Limb (tissue), 2 donors: ENCODE measurements at regions not wholly inside any gene's neighbourhood (a gene's known extent, or its start where the extent isn't known, plus 50 kb on each side); places are given as distances from the start of the nearest gene placed in this dataset.
A peak's percentile ranks its signal among the peaks of the same experiment; 100 is the strongest.
"Not testable (repeated sequence)": the region's sequence is repeated elsewhere in the genome, so short reads cannot be mapped to it uniquely, and the experiment has no call there.

ENCODE experiments used
- DNase-seq, 2 donors: peaks; one replicate each; pipeline ENCODE4 v3.0.0-alpha.2; 2016; ENCODE audit errors: extremely low spot score in 2 of 2

DNA sequence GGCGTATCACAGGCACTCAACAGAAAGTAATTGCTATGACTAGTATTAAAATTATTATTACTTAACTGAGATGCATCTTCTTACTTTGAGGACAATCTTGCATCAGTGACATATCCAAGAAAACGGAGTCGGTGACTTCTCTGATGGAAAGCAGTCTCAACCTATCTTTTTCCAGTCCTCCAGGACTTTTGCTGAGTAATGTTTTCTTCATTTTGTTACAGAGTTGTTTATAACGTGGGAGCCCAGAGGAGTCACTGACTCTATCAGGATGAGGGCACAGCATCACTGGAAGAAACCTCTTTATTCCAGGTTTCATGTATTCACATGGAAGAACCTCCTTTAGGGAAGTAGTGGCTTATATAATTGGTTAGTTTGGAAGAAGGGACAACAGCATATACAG, 51.5 kb upstream of the MELK start:
- DNase-seq, result no peak

DNA sequence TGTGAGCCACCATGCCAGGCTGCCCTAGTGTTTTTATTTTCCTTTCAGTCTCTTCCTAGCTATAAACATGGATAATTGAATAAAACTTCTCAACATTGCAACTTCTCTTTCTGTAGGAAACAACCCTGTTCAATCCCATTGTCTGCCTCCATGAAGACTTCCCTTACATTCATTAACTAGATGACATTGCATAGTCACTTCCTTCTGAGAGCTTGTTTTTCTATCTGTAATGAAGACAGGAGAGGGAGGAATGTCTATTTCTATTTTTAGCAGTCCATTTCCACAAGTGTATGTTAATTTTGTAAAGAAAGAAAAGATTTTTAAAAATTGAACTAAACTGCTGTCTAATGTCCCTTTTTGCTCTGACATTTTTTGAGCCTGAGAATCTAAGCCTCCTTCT, 55.6 kb upstream of the MELK start:
- no peak for DNase-seq

DNA sequence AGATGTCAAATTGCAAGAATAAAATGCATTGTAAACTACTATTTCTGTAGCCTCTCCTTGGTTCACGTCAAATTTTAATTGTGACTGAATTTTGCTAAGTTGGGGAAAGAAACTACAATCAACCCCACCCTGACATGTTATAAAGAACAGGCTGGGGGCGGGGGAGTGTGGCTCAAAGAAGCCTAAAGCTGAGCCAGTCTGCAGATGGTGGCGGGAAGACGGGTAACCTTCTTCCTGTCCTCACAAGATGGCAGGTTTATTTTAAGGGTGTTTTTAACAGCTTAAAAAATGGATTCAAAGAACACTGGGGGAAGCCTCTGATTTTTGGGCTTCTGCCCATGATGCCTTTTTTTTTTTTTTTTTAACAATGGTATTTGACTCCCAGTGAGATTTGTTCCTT, 68.5 kb upstream of the MELK start:
- no peak for DNase-seq

DNA sequence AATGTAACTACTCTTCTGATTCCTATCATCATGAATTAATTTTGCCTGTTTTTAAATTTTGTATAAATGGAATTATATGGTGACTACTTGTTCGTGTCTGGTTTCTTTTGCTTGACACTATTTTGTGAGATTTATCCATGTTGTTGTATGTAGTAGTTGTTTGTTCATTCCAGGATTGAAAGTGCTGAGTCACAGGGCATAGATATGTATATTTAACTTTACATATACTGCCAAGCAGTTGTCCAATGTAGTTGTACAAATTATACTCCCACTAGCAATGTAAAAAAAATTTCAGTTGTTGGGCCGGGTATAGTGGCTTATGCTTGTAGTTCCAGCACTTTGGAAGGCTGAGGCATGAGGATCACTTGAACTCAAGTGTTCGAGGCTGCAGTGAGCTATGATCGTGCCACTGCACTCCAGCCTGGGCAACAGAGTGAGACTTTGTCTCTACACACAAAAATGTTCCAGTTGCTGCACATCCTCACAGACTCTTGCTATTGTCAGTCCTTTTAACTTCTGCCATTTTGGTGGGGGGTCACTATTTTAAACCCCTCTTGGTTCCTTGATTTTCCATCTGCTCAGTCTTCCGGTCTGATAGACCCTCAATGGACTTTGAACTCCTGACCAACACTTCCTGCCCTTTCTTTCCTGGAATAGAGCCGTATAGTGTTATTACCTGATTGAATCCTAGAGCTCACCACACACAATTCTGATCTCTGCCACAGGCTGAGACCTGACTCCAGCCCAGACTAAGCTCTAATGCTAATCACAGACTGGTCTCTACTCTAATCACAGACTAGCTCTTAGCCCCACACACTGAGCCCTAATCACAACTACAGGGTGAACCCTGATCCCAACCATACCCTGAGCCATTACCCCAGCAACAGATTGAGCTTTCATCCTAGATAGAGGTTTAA, 69.3 kb upstream of the MELK start:
- no peak for DNase-seq

DNA sequence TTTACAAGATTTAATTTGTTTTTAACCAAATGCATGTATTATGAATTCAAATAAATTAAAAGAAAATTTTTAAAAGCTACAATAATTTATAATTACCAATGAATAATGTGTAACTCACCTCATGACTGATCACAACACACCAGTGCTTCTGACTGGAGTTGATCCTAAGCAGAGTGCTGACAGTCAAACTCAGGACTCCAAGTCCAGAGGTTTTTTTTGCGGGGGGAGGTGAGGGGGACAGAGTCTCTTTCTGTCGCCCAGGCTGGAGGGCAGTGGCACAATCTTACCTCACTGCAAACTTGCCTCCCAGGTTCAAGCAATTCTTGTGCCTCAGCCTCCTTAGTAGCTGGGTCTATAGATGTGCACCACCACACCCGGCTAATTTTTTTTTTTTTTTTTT, 71.0 kb upstream of the MELK start:
- DNase-seq, result no peak

DNA sequence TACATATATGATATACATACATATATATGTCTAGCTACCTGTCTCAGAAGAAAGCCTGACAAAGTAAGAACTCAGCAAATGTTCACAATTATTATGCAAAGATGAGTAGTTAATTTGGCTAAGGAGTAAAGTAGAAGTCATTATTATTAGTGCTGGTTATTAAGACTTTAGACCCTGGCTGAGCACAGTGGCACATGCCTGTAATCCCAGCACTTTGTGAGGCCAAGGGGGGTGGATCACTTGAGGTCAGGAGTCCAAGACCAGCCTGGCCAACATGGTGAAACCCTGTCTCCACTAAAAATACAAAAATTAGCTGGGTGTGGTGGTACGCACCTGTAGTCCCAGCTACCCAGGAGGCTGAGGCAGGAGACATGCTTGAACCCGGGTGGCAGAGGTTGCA, 71.8 kb upstream of the MELK start:
- not testable (repeated sequence) for DNase-seq

DNA sequence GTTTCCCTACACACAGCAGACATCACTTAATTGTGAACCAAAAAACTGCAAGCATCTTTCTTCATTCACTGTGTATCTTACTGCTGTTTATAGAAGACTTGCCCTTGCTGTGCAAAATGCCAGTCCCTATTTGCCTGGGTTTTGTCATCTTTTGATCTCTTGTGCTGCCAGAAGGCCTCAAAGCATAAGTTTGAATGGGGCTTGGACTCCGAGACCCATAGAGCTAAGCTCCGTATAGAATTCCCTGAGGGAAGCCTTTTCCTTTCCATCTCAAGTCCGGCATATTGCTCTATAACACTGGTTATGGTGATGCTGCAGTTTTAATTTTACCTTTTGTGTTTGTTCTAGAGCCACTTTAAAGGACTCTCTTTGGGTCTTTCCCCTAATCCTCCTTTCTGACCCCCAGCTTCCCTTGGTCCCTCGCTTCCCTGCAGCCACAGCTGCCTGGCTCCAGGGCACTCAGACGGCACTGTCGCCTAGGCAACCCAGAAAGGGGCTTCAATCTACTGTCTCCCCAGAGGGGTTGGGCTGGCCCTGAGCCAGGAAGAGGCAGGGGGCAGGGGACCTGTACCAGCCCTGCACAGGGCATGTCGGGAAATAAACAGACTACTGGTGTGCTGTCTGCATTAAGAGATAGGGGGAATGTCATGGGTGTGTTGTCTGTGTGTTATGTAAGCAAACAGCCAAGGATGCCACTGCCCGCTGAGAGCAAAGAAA, 73.4 kb upstream of the MELK start:
- DNase-seq, result peak in 1 of 2 donors; percentile 85

DNA sequence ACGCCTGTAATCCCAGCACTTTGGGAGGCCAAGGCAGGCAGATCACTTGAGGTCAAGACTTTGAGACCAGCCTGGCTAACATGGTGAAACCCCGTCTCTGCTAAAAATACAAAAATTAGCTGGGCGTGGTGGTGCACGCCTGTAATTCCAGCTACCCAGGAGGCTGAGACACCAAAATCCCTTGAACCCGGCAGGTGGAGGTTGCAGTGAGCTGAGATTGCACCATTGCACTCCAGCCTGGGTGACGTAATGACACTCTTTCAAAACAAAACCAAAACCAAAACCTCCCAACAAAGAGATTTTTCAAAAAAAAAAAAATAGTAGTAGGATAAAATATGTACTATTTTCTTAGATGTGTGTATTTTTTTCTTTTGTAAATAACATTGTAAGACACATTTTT, 79.1 kb upstream of the MELK start:
- DNase-seq, result not testable (repeated sequence)

DNA sequence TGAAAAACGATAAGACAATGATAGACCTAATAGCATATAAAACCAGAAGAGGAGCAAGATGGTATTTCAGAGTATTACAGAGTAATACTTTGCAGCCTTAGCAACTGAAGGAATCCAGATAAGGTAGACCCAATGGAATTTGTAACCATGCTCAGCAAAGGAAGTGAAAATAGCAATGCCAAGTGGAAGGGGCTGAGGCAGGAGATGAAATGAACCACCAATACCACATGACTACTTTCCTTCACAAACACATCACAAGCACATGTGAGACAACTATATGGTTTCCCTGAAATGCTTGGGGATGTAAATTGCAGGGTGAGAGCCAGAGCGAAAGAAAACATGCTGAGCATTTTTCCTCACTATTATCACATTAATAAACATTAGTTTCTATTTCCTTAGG, 79.8 kb upstream of the MELK start:
- no peak for DNase-seq

DNA sequence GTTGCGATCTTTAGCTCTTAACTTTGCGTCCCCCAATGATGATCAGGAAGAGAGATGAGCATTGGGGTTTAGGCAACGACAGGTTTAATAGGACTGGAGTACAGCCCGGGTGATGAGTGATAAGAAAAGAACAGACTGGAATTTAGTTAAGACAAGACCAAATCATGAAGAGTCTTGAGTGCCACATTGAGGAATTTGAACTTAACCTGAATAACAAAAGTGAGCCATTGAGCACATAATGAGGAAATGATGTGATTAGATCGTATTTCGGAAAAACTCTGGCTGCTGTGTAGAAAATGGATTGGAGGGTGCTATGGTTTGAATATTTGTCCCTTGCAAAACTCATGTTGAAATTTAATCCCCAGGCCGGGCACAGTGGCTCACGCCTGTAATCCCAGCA, 83.2 kb upstream of the MELK start:
- DNase-seq, result no peak

DNA sequence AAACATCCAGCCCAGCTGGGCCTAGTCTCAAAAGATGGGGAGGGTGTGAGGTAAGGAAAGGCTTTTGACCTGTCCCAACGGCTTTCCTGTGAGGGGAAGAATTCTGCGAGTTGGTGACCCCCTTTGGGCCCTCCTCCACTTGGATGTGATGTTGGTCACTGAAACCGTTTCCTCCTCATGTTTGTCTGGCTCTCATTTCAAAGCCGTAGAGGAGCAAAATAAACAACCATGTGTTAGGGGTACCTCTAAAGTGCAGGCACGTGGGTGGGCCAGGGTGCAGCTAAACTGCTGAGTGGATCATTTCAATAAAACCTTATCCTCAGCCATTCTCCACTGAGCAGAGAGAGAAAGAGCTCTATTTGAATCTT, 84.3 kb upstream of the MELK start:
- peak in 1 of 2 donors; percentile 7 for DNase-seq

DNA sequence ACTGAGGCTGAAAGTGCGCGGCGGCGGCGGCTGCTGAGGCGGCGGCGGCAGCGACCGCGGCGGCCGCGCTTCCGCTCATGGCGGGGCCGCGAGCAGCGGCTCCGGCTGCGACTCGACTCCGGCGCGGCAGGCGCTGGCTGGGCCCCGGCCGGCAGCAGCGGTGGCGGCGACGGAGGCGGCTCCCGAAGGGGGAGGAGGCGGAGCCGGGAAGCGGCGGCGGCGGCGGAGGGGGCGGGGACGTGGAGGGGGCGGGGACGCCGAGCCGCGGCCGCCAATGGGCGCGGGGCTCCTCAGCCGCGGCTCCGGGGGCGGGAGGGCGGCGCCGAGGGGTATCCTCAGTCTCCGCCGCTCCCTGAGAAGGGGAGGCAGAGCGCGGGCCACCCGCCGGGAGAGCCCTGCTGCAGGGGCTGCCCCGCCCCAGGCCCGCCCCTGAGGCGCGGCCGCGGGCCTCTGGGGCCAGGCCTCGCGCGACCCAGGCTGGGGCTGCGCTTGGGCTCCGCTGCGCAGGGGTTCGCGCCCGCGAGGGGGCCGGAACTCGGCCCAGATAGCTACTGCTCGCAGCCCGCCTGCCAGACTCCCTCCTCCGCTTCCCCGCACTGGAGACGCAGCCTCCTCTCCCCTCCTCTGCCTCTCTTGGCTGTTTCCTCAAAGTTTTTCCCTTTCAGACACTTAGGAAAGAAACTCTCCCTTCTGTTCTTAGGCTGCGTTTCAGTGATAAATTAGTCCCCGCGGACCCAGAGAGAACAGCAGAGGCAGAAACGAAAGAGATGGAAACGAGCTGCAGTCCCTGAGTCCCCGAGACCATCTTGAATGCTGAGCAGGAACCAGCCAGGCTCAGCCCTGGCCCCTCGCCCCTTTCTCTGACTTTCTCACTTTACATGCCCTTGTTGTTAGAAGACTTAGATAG, 85.0 kb upstream of the MELK start:
- peak; percentile 90 to 94 for DNase-seq

DNA sequence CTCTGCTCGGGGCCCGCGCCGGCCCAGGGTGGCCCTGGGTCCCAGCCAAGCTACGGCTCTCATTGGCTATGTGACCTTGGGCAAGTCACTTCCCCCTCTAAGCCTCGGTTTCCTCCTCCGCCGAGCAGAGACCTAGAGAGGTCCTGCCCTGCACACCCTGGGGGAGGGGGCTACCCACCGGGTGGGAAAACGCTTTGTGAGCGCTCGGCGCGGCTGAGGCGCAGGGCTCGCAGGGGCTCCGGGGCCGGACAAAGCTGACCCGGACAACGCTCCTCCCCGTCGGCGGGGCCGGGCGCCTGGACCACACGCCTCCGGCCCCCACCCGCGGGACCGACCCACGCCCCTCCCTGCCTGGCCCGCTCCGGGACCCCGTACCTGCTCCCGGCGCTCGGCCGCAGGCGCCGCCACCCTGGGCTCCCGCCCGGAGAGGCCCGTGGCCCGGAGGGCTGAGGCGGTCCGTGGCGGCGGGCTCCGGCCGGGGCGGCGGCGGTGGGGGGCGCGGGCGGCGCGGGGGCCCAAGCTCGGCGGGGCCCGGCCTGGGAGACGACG, 85.7 kb upstream of the MELK start:
- peak; percentile 20 to 74 for DNase-seq

DNA sequence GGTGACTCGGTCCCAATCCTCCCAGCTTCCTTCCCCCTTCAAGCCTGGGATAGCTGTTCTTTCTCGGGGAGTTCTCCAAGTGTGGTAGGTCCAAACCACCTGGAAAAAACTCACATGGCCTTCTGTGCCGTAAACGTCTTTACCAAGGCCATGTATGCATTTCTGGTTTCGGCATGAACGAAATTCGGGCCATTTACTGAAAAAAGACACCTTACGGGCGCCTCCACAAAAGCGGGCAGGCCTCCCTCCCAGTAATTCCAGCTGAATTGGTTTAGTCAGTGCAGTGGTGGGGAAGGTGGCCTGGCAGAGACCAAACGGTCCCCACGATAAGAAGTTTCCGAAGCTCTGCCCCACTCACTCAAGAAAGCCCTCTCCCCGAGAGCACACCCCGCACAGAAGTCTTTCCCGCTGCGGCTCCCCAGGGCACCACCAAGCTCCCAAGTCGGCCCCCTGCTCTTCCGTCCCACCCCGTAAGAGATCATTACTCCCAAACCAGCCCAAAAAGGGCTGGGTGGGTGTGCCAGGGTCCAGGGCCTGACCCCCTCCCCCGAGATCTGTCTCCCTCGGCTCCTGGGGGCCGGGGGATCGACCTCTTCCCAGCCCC, 86.3 kb upstream of the MELK start:
- DNase-seq, result peak in 1 of 2 donors; percentile 1

DNA sequence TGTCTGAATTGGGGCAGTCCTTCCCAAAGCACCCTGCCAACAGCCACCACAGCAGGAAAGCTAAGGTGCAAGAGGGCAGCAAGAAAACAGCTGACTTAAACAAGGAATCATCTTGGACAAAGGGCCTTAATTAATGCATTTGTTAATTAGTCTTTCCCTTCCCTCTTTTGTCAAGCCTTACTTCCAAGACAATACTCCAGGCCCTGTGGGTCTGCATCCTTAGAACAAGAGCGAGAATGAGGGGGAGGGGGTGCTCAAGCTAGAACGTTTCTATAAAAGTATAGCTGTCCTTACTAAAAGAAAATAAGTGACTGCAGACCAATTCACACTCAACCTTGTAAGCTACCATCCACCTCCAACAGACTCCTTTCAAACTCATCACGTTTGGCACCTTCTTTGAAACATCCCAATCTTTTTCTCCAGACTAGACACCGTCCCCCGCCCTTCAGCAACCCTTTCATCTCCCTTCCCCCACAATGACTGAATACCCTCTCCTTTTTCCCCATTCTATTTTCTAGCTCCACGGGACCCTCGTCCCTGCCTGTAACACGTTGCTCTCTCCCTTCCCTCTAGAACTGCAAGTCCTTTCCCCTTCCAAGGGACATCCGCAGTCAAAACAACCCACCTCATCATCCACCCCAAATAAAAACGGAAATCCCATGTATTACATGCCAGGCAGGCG, 85.7 kb upstream of the RNF38 start:
- DNase-seq, result no peak

DNA sequence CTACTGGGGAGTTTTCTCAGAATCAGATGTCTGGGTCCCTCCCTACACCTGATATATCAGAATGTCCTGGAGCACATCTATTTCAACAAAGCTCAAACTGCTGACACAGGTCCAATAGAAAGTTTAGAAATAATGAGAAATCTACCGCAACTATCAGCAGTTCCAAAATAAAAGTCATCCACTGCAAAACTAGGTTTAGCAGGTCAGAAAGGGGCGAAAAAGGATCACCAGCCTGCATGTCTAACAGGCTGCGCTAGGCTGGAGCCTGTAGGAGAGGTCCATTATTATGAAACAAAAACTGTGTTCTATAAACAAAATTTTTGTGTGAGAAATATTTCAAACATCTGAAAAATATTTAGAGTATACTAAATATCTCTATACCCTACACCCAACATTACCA, 84.1 kb upstream of the RNF38 start:
- DNase-seq, result no peak

DNA sequence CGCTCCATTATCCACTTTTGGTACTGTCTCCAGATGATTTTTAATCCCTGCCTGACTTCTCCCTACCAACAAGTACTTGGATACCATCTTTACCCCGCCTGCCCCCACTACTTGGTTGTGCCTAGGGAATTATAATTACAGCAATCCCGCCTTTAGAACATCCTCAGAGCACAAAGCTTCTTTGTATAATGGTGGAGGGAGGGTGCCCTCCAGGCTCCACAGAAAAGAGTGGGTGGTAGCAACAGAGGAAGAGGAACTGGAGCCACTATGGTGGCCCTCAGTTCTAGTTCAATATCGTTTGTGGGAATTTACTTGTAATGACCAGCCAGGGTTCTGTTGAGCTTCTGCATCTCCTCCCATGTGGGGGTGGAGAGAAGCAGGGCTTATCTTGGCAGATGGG, 79.0 kb upstream of the RNF38 start:
- DNase-seq, result no peak

DNA sequence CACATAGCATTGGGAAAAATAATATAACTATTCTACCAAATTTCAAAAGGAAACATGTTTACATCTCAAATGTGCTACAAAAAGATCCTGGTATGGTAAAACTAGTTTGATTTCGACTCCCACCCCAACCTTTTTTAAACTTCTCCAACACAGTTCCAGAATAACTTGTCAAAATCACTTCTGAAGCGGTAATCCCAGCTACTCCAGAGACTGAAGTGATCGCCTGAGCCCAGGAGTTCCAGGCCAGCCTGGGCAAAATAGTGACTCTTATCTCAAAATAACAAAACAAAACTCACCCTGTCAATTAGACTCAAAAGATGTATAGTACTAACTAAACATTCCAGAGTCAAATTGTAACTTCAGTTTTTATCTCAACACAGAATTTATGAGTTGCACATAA, 71.3 kb upstream of the RNF38 start:
- no peak for DNase-seq

DNA sequence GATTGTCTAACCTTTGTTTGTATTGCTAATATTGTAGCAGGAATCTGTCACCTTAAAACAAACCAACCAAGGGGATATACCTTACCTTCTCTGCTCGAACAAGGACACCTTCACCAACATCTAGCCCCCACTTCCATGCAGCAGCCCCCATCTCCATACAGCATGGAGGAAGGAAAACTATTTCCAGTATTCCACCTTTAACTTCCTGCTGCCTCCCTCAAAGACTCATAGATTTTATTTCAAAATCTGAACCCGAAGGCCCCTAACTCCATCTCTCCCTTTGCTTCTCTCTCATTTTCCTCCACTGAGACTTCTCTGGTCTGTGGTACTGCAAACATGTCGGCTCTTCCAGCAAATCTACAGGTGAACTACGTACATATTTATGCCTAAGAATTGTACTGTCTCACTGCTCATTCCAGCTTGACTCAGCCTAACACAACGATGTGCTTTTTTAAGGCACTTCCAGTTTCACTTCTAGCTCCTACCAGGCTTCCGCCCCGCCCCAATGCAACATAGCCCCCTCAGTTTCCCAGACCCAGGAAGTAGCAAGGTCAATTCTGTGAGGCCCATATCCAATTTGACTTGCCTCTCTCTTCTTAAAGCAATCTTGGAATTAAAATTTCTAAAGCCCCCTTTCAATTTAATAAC, 70.7 kb upstream of the RNF38 start:
- DNase-seq, result no peak

DNA sequence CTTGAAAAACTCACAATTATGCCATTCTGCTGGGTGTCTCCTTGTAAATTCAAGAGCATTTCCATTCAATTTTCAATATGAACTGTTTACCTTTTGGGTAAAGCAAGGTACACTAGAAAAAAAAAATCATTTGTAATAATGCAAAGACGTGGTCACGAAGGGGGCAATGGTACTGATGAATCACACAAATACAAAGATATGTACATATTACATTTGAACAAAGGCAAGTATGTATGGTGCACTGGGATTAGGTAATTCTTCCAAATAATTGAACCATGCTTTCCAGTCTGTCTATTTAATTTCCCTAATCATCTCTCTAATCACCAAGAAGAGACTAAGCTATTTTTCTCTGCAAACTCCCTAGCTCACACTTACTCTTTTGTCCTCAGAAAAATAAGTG, 63.4 kb upstream of the RNF38 start:
- no peak for DNase-seq
